Loucy (cell line): ENCODE measurements at regions not wholly inside any gene's neighbourhood (a gene's known extent, or its start where the extent isn't known, plus 50 kb on each side); places are given as distances from the start of the nearest gene placed in this dataset.

Experiments
- H2AFZ ChIP-seq: fragments of 200-600 bp; sonication (generic); 2 replicates; pipeline ENCODE4 v1.6.0; 2016; ENCODE audit warnings: antibody characterized with exemption, mild to moderate bottlenecking, low read length, moderate library complexity
- H3F3A ChIP-seq: fragments of 200-600 bp; 2 replicates; pipeline ENCODE4 v1.6.0; 2016; ENCODE audit warnings: antibody characterized with exemption, low read depth, mild to moderate bottlenecking
- H3K27me3 ChIP-seq: fragments of 200-600 bp; sonication (generic); 2 replicates; pipeline ENCODE4 v1.6.1; 2014; ENCODE audit warnings: low read length, mild to moderate bottlenecking; ENCODE audit not compliant: insufficient read depth, poor library complexity, severe bottlenecking
- H3K36me3 ChIP-seq: fragments of 200-600 bp; sonication (generic); 2 replicates; pipeline ENCODE4 v1.6.1; 2016; ENCODE audit warnings: low read length; ENCODE audit not compliant: insufficient read depth
- H3K4me1 ChIP-seq: fragments of 200-600 bp; sonication (generic); 2 replicates; pipeline ENCODE4 v1.5.1; 2014; ENCODE audit warnings: low read length, mild to moderate bottlenecking; ENCODE audit not compliant: insufficient read depth, poor library complexity, severe bottlenecking
- H3K4me2 ChIP-seq: fragments of 200-600 bp; sonication (generic); 2 replicates; pipeline ENCODE4 v1.6.0; 2014; ENCODE audit warnings: antibody characterized with exemption, low read length, low read depth, mild to moderate bottlenecking; ENCODE audit not compliant: poor library complexity, severe bottlenecking
- H3K4me3 ChIP-seq: fragments of 200-600 bp; sonication (generic); 2 replicates; pipeline ENCODE4 v1.5.1; 2014; ENCODE audit warnings: low read length, mild to moderate bottlenecking, mixed read lengths; ENCODE audit not compliant: poor library complexity, severe bottlenecking
- H3K79me2 ChIP-seq: fragments of 200-600 bp; sonication (generic); 2 replicates; pipeline ENCODE4 v1.6.1; 2014; ENCODE audit warnings: low read length; ENCODE audit not compliant: insufficient read depth
- H3K9ac ChIP-seq: fragments of 200-600 bp; sonication (generic); 2 replicates; pipeline ENCODE4 v1.6.0; 2014; ENCODE audit warnings: mild to moderate bottlenecking, low read depth, low read length, moderate library complexity; ENCODE audit not compliant: poor library complexity, severe bottlenecking
- H3K9me2 ChIP-seq: fragments of 200-600 bp; sonication (generic); replicated peaks from 2 replicates; pipeline ENCODE4 v1.6.1; 2016; ENCODE audit warnings: low read depth, low read length, mixed read lengths
- H3K9me3 ChIP-seq: fragments of 200-600 bp; sonication (generic); 2 replicates; pipeline ENCODE4 v1.6.1; 2014; ENCODE audit warnings: mild to moderate bottlenecking, antibody characterized with exemption, low read length, low read depth; ENCODE audit not compliant: insufficient read depth
- H4K20me1 ChIP-seq: fragments of 200-600 bp; sonication (generic); 2 replicates; pipeline ENCODE4 v1.6.0; 2014; ENCODE audit warnings: antibody characterized with exemption, low read length, mild to moderate bottlenecking; ENCODE audit not compliant: insufficient read depth, poor library complexity, severe bottlenecking
- EZH2phosphoT487 ChIP-seq: fragments of 200-600 bp; IDR thresholded peaks from 2 replicates; pipeline ENCODE4 v1.6.1; 2018; ENCODE audit warnings: antibody characterized with exemption, mild to moderate bottlenecking, moderate library complexity, borderline replicate concordance
- TF ChIP-seq, protein P1 (sequence below): fragments of 200-600 bp; sonication (generic); conservative IDR thresholded peaks from 2 replicates; pipeline ENCODE4 v1.5.1; 2014; ENCODE audit warnings: mild to moderate bottlenecking, antibody characterized with exemption, low read length

- Histone ChIP-seq H3K36me3 (no peaks in the 10 kb centered on the region), H4K20me1 (no peaks in the 10 kb centered on the region), H3K4me3 (no peak overlapping the region), H3F3A (no peaks in the 10 kb centered on the region), H3K9me2 (no peaks in the 10 kb centered on the region), H2AFZ (no peak overlapping the region), H3K9me3 (no peaks in the 10 kb centered on the region), H3K4me2 (no peak overlapping the region), H3K79me2 (no peaks in the 10 kb centered on the region), H3K27me3 (no peaks in the 10 kb centered on the region), H3K4me1 (no peaks in the 10 kb centered on the region), H3K9ac (no peak overlapping the region)
- TF ChIP-seq EZH2phosphoT487 = no peak
- TF ChIP-seq, protein P1, sequence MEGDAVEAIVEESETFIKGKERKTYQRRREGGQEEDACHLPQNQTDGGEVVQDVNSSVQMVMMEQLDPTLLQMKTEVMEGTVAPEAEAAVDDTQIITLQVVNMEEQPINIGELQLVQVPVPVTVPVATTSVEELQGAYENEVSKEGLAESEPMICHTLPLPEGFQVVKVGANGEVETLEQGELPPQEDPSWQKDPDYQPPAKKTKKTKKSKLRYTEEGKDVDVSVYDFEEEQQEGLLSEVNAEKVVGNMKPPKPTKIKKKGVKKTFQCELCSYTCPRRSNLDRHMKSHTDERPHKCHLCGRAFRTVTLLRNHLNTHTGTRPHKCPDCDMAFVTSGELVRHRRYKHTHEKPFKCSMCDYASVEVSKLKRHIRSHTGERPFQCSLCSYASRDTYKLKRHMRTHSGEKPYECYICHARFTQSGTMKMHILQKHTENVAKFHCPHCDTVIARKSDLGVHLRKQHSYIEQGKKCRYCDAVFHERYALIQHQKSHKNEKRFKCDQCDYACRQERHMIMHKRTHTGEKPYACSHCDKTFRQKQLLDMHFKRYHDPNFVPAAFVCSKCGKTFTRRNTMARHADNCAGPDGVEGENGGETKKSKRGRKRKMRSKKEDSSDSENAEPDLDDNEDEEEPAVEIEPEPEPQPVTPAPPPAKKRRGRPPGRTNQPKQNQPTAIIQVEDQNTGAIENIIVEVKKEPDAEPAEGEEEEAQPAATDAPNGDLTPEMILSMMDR = no peak
Observed at GRCh38 chr1:83606416-83606955, 392.4 kb downstream of the TTLL7 start.

- Histone ChIP-seq H4K20me1 (no peaks in the 10 kb centered on the region), H3K4me1 (no peaks in the 10 kb centered on the region), H2AFZ (no peak overlapping the region), H3K9ac (no peak overlapping the region), H3K4me2 (no peak overlapping the region), H3K9me2 (no peaks in the 10 kb centered on the region), H3K27me3 (no peaks in the 10 kb centered on the region), H3K79me2 (no peaks in the 10 kb centered on the region), H3K36me3 (no peaks in the 10 kb centered on the region), H3K9me3 (peaks cover 8% of the 10 kb centered on the region), H3F3A (no peaks in the 10 kb centered on the region), H3K4me3 (no peak overlapping the region)
- TF ChIP-seq, protein P1 = no peak
- TF ChIP-seq EZH2phosphoT487 = no peak
Observed at GRCh38 chr1:83596331-83596730, 402.6 kb downstream of the TTLL7 start.

DNA sequence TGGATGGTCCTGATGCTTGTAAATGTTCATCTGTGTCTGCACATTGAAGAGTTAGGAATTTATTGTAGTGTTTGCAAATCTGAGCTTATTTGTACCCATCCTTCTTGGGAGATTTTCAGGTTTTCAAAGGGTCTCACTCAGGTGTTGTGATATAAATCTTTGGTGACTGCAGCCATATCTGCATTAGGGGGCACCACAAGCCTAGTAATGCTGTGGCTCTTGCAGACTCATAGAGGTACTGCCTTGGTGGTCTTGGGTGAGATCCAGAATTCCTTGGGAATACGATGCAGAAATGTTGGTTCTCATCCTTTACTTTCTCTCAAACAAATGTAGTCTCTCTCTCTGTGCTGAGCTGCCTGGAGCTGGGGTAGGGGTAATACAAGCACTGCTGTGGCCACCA lies 405.9 kb downstream of the TTLL7 start:
- Histone ChIP-seq H3K9me3 (no peaks in the 10 kb centered on the region), H3K27me3 (no peaks in the 10 kb centered on the region), H4K20me1 (no peaks in the 10 kb centered on the region), H2AFZ (no peak overlapping the region), H3K79me2 (no peaks in the 10 kb centered on the region), H3K9ac (no peak overlapping the region), H3K36me3 (no peaks in the 10 kb centered on the region), H3K4me3 (no peak overlapping the region), H3F3A (no peaks in the 10 kb centered on the region), H3K4me1 (no peaks in the 10 kb centered on the region), H3K4me2 (no peak overlapping the region), H3K9me2 (no peaks in the 10 kb centered on the region)
- no peak for TF ChIP-seq EZH2phosphoT487
- TF ChIP-seq, protein P1 = no peak
